ENCODE measurements at regions not wholly inside any gene's neighbourhood (a gene's known extent, or its start where the extent isn't known, plus 50 kb on each side); places are given as distances from the start of the nearest gene placed in this dataset.

DNA sequence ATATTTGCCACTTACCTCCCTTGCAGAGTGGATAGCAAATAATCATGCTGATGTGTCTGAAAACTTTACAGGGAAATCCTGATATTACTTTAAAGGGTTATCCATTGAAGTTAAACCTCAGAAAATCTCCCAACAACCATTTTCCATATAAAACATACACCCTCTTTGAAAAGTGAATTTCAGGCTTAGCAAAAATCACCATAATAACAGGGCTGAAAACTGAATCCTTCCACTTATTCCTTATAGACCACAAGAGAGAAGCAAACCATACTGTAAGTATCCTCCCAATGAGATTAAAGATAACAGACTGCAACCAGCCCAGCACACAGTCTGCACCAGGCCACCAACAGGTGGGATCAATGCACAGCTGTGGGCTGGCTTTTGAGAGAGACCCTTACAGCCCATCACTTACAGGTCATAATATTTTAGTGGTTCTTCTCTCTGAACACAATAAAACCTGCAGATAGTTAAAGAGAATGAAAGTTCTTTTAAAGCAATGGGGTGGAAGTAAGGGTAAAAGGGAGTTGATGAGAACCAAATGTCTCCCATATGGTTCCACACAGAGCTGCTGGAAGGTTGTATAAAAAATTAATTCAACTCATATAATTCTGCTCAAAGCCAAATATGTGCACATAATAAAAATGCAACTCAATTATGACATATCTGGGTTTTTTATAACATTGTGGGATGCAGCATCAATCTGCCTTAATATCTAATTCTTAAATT is 376.2 kb upstream of the GRAMD2B start:
- Mint-ChIP-seq H3K4me3 (no peak overlapping the region), H3K36me3 (ENCODE audit: low read depth) (no peaks in the 10 kb centered on the region), H3K27me3 (peaks cover 3% of the 10 kb centered on the region), H3K27ac (no peak overlapping the region), H3K4me1 (no peaks in the 10 kb centered on the region), H3K9me3 (no peaks in the 10 kb centered on the region)
- TF ChIP-seq, protein P1, sequence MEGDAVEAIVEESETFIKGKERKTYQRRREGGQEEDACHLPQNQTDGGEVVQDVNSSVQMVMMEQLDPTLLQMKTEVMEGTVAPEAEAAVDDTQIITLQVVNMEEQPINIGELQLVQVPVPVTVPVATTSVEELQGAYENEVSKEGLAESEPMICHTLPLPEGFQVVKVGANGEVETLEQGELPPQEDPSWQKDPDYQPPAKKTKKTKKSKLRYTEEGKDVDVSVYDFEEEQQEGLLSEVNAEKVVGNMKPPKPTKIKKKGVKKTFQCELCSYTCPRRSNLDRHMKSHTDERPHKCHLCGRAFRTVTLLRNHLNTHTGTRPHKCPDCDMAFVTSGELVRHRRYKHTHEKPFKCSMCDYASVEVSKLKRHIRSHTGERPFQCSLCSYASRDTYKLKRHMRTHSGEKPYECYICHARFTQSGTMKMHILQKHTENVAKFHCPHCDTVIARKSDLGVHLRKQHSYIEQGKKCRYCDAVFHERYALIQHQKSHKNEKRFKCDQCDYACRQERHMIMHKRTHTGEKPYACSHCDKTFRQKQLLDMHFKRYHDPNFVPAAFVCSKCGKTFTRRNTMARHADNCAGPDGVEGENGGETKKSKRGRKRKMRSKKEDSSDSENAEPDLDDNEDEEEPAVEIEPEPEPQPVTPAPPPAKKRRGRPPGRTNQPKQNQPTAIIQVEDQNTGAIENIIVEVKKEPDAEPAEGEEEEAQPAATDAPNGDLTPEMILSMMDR (IDR thresholded peaks at IDR 0.05), result no peak
- DNase-seq (no peak), ATAC-seq (ENCODE audit: low read depth) (no peak)
- CTCF ChIA-PET, result no interaction called here
- intact Hi-C loops (cut with micrococcal nuclease), result no loop called here
- POLR2A ChIA-PET, result no interaction called here

DNA sequence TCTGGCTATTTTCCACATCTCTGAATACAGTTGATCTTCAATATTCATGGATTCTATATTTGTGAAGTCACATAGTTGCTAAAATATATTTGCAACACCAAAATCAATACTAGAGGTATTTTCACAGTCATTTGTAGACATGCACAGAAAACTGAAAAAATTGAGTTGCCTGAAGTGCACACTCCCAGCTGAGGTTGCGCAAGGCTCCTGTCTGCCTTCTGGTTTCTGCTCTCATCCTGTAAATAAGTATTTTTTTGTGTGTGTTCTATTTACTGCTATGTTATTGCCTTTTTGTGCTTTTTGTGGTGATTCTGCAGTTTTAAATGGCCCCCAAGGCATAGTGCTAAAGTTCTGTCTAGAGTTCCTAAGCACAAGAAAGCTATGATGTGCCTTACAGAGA is 371.1 kb upstream of the GRAMD2B start:
- DNase-seq, result no peak
- ChIA-PET POLR2A (no interaction called here), CTCF (no interaction called here)
- Mint-ChIP-seq H3K27ac (no peak overlapping the region), H3K4me3 (no peak overlapping the region), H3K36me3 (ENCODE audit: low read depth) (no peaks in the 10 kb centered on the region), H3K4me1 (no peaks in the 10 kb centered on the region), H3K27me3 (peaks cover 4% of the 10 kb centered on the region), H3K9me3 (no peaks in the 10 kb centered on the region)
- intact Hi-C loops (cut with micrococcal nuclease), result no loop called here
- no peak for ATAC-seq (ENCODE audit: low read depth)
- TF ChIP-seq, protein P1 (IDR thresholded peaks at IDR 0.05), result no peak

DNA sequence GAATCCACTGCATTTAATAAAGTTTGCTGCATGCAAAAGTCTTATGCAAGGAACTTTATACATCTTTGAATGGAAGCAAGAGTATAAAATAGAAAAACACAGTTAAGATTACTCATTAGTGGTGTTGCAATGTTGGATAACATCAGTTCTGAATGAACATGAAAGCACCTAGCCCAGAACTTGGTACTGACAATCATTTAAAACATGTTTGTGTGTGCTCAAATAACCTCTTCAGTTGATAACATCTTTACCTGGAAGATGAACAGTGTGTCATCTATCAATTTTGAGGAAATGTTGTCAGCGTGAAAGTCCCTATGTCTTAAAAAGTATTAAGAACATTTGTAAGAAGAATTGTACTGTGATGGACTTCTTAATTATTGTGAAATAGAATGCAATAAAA is 370.4 kb upstream of the GRAMD2B start:
- intact Hi-C loops (cut with micrococcal nuclease), result no loop called here
- TF ChIP-seq, protein P1 (IDR thresholded peaks at IDR 0.05), result no peak
- no peak overlapping the region for H3K27ac Mint-ChIP-seq
- ChIA-PET CTCF (no interaction called here), POLR2A (no interaction called here)
- no peaks in the 10 kb centered on the region for H3K4me1 Mint-ChIP-seq
- ATAC-seq (ENCODE audit: low read depth), result no peak
- no peaks in the 10 kb centered on the region for H3K9me3 Mint-ChIP-seq
- no peak for DNase-seq
- H3K4me3 Mint-ChIP-seq, result no peak overlapping the region
- no peaks in the 10 kb centered on the region for H3K36me3 Mint-ChIP-seq (ENCODE audit: low read depth)
- peaks cover 4% of the 10 kb centered on the region for H3K27me3 Mint-ChIP-seq

DNA sequence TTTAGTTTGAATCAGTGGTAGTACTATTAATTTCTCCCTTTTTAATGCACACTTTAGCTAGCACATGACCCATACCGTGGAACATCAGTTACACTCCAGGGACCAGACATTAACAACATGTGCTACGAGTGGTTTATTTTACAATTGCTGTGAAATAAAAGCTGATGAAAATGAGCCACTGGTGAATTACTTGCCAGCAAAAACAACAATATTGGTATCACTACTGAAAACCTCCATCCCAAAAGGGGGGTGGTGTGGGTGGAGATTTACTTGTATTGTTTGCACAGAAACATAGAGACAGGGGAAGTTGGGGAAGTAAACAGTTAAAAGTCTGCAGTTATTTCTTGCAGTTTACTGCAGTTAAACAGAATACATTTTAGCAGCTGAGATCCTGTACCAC is 369.6 kb upstream of the GRAMD2B start:
- Mint-ChIP-seq H3K9me3 (peaks cover 3% of the 10 kb centered on the region), H3K36me3 (ENCODE audit: low read depth) (no peaks in the 10 kb centered on the region), H3K4me3 (no peak overlapping the region), H3K4me1 (no peaks in the 10 kb centered on the region), H3K27ac (no peak overlapping the region), H3K27me3 (peaks cover 4% of the 10 kb centered on the region)
- ChIA-PET CTCF (no interaction called here), POLR2A (no interaction called here)
- TF ChIP-seq, protein P1 (IDR thresholded peaks at IDR 0.05), result no peak
- DNase-seq (no peak), ATAC-seq (ENCODE audit: low read depth) (no peak)
- intact Hi-C loops (cut with micrococcal nuclease), result no loop called here

DNA sequence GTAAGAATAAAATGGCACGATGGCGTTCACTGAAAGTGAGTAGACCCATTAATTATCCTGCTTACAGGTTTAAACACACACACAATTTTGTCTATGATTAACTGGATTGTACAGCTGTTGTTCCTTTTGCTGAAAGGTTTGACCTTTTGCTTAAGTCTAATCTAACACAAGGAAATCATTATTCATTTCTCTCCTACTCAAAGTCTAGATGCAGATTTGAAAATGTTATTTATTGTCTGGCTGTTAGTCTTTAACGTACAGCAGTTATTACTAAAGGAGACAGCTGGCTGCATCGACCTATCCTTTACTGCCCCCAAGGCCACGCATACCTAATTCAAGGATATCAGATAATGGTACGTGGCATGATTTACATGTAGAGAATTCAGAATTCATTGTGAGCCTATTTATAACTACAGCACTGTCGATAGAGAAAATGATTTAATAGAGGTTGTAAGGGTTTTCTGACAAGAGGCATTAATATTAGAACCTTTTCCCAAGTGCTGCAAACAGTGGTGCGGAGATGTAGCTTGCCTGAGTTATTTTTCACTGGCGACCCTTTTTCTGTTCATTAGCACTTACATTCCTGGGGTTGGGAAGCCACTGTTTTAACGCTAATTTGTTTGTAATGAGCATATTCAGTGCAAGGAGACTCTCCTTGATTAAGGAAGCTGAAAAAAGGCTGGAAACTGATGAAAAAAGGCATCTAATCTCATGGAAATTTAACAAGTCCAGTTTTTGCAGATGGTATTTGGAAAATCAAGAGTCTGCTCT is 368.4 kb upstream of the GRAMD2B start:
- no peaks in the 10 kb centered on the region for H3K4me1 Mint-ChIP-seq
- H3K36me3 Mint-ChIP-seq (ENCODE audit: low read depth), result no peaks in the 10 kb centered on the region
- TF ChIP-seq, protein P1 (IDR thresholded peaks at IDR 0.05), result no peak
- H3K9me3 Mint-ChIP-seq, result peaks cover 7% of the 10 kb centered on the region
- no peak overlapping the region for H3K4me3 Mint-ChIP-seq
- ATAC-seq (ENCODE audit: low read depth) (no peak), DNase-seq (no peak)
- intact Hi-C loops (cut with micrococcal nuclease), result no loop called here
- peaks cover 4% of the 10 kb centered on the region for H3K27me3 Mint-ChIP-seq
- POLR2A ChIA-PET, result no interaction called here
- H3K27ac Mint-ChIP-seq, result no peak overlapping the region
- CTCF ChIA-PET, result no interaction called here
